Astrocyte (in vitro differentiated cells and primary cell): ENCODE measurements at regions not wholly inside any gene's neighbourhood (a gene's known extent, or its start where the extent isn't known, plus 50 kb on each side); places are given as distances from the start of the nearest gene placed in this dataset.
A peak's percentile ranks its signal among the peaks of the same experiment; 100 is the strongest.

Source experiments
- DNase-seq: peaks from one replicate; pipeline ENCODE4 v3.0.0-alpha.2; 2010; ENCODE audit warnings: low read depth
- FAIRE-seq: peaks from 2 replicates; lab custom pipeline; 2011; peaks lifted over from hg19 to GRCh38; lab: Jason Lieb, UNC
- H2AFZ ChIP-seq: 2 replicates; pipeline ENCODE4 v1.6.0; 2012; ENCODE audit warnings: low read depth, low read length, inconsistent platforms
- H3K27ac ChIP-seq: 2 replicates; pipeline ENCODE4 v1.5.1; 2011; ENCODE audit warnings: low read depth, low read length, inconsistent platforms
- H3K27me3 ChIP-seq: 2 replicates; pipeline ENCODE4 v1.6.0; 2011; ENCODE audit warnings: low read length, inconsistent platforms; ENCODE audit not compliant: insufficient read depth
- H3K36me3 ChIP-seq: 2 replicates; pipeline ENCODE4 v1.5.1; 2011; ENCODE audit warnings: low read length, inconsistent platforms; ENCODE audit not compliant: insufficient read depth
- H3K4me1 ChIP-seq: 2 replicates; pipeline ENCODE4 v1.5.1; 2011; ENCODE audit warnings: low read length, inconsistent platforms; ENCODE audit not compliant: insufficient read depth
- H3K4me2 ChIP-seq: 2 replicates; pipeline ENCODE4 v1.6.0; 2012; ENCODE audit warnings: low read length, inconsistent platforms
- H3K4me3 ChIP-seq: 2 replicates; pipeline ENCODE4 v1.5.1; 2011; ENCODE audit warnings: low read depth, mild to moderate bottlenecking, low read length, inconsistent platforms; ENCODE audit not compliant: insufficient read depth
- H3K79me2 ChIP-seq: 2 replicates; pipeline ENCODE4 v1.6.0; 2012; ENCODE audit warnings: mild to moderate bottlenecking, low read length, inconsistent platforms; ENCODE audit not compliant: insufficient read depth
- H3K9ac ChIP-seq: 2 replicates; pipeline ENCODE4 v1.6.0; 2012; ENCODE audit warnings: mild to moderate bottlenecking, low read length, inconsistent platforms
- H3K9me3 ChIP-seq: 2 replicates; pipeline ENCODE4 v1.5.1; 2012; ENCODE audit warnings: low read depth, mild to moderate bottlenecking, low read length, inconsistent platforms; ENCODE audit not compliant: insufficient read depth
- H4K20me1 ChIP-seq: 2 replicates; pipeline ENCODE4 v1.6.0; 2012; ENCODE audit warnings: low read length, inconsistent platforms; ENCODE audit not compliant: insufficient read depth
- H3K27ac Mint-ChIP-seq: one replicate; pipeline ENCODE4 v1.8.0; 2021; ENCODE audit warnings: mild to moderate bottlenecking, mixed read lengths; ENCODE audit not compliant: unreplicated experiment
- H3K27me3 Mint-ChIP-seq: one replicate; pipeline ENCODE4 v1.8.0; 2021; ENCODE audit warnings: low read depth, mixed read lengths; ENCODE audit not compliant: unreplicated experiment
- H3K36me3 Mint-ChIP-seq: one replicate; pipeline ENCODE4 v1.8.0; 2021; ENCODE audit warnings: low read depth, mixed read lengths; ENCODE audit not compliant: unreplicated experiment
- H3K4me1 Mint-ChIP-seq: one replicate; pipeline ENCODE4 v1.8.0; 2021; ENCODE audit warnings: low read depth, mixed read lengths; ENCODE audit not compliant: unreplicated experiment
- H3K4me3 Mint-ChIP-seq: one replicate; pipeline ENCODE4 v1.8.0; 2021; ENCODE audit warnings: mild to moderate bottlenecking, moderate library complexity, mixed read lengths; ENCODE audit not compliant: unreplicated experiment
- H3K9me3 Mint-ChIP-seq: one replicate; pipeline ENCODE4 v1.8.0; 2021; ENCODE audit warnings: mild to moderate bottlenecking, mixed read lengths; ENCODE audit not compliant: unreplicated experiment
- CTCF ChIP-seq: IDR thresholded peaks from 2 replicates; pipeline ENCODE4 v1.5.1; 2011; ENCODE audit warnings: low read depth, mild to moderate bottlenecking, inconsistent platforms, low read length, moderate library complexity; ENCODE audit not compliant: insufficient read depth
- EZH2 ChIP-seq: IDR thresholded peaks from 2 replicates; pipeline ENCODE4 v1.6.1; 2012; ENCODE audit warnings: mild to moderate bottlenecking, low read length, inconsistent platforms; ENCODE audit not compliant: insufficient read depth

GRCh38 chr18:68330658-68331057 is 384.2 kb downstream of the TMX3 start:
- FAIRE-seq (no peak), DNase-seq (no peak)
- H3K9me3 ChIP-seq: no peaks in the 10 kb centered on the region
- Mint-ChIP-seq H3K4me1 (no peaks in the 10 kb centered on the region), H3K27ac (no peak overlapping the region), H3K9me3 (peaks cover 1% of the 10 kb centered on the region), H3K36me3 (no peaks in the 10 kb centered on the region), H3K4me3 (no peak overlapping the region), H3K27me3 (no peaks in the 10 kb centered on the region)
- no peak overlapping the region for H3K9ac ChIP-seq
- H3K36me3 ChIP-seq: no peaks in the 10 kb centered on the region
- no peaks in the 10 kb centered on the region for H3K27me3 ChIP-seq
- no peaks in the 10 kb centered on the region for H3K79me2 ChIP-seq
- no peak overlapping the region for H3K4me2 ChIP-seq
- H3K4me3 ChIP-seq: no peak overlapping the region
- no peak overlapping the region for H2AFZ ChIP-seq
- no peaks in the 10 kb centered on the region for H4K20me1 ChIP-seq
- H3K27ac ChIP-seq: no peak overlapping the region
- TF ChIP-seq EZH2: no peak
- H3K4me1 ChIP-seq: no peaks in the 10 kb centered on the region

DNA sequence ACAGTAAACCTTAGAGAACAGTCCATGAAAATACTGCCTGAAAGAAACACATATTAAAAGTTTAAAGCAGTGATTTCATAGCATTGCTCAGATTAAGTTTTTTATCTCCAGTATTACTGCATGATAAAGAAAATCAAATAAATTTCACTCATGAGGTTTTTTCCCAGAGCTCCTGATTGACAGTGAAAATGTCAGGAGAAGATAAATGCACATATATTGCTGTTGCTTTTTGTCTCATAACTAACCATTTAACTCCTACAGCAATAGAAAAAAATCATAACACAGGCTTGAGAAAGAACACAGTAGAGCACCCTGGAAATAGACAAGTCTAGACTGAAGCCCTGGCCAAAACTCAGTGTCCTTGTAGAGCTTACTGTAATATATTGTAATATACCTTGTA is 391.0 kb downstream of the TMX3 start:
- Mint-ChIP-seq H3K27ac (no peak overlapping the region), H3K4me1 (no peaks in the 10 kb centered on the region), H3K4me3 (no peak overlapping the region), H3K27me3 (no peaks in the 10 kb centered on the region), H3K9me3 (no peaks in the 10 kb centered on the region), H3K36me3 (no peaks in the 10 kb centered on the region)
- no peaks in the 10 kb centered on the region for H3K4me1 ChIP-seq
- no peaks in the 10 kb centered on the region for H3K79me2 ChIP-seq
- no peak for FAIRE-seq
- H3K27ac ChIP-seq: no peak overlapping the region
- no peaks in the 10 kb centered on the region for H4K20me1 ChIP-seq
- no peaks in the 10 kb centered on the region for H3K36me3 ChIP-seq
- no peak overlapping the region for H2AFZ ChIP-seq
- H3K4me3 ChIP-seq: no peak overlapping the region
- no peak for TF ChIP-seq CTCF
- TF ChIP-seq EZH2: no peak
- H3K9me3 ChIP-seq: no peaks in the 10 kb centered on the region
- no peaks in the 10 kb centered on the region for H3K27me3 ChIP-seq
- no peak overlapping the region for H3K4me2 ChIP-seq
- no peak for DNase-seq
- no peak overlapping the region for H3K9ac ChIP-seq

GRCh38 chr18:68316636-68317035 is 398.3 kb downstream of the TMX3 start:
- Histone ChIP-seq H3K4me2 (peak overlapping the region; percentile 78), H3K79me2 (no peaks in the 10 kb centered on the region), H3K9ac (peak overlapping the region; percentile 55), H3K27me3 (no peaks in the 10 kb centered on the region), H3K4me3 (peak overlapping the region; percentile 36), H3K9me3 (no peaks in the 10 kb centered on the region), H2AFZ (peak overlapping the region; percentile 54), H4K20me1 (no peaks in the 10 kb centered on the region), H3K36me3 (no peaks in the 10 kb centered on the region), H3K4me1 (no peaks in the 10 kb centered on the region), H3K27ac (no peak overlapping the region)
- Mint-ChIP-seq H3K27ac (no peak overlapping the region), H3K4me1 (peaks cover 5% of the 10 kb centered on the region), H3K27me3 (no peaks in the 10 kb centered on the region), H3K4me3 (no peak overlapping the region), H3K36me3 (no peaks in the 10 kb centered on the region), H3K9me3 (no peaks in the 10 kb centered on the region)
- peak; percentile 91 for FAIRE-seq
- TF ChIP-seq EZH2 (no peak), CTCF (no peak)
- peak; percentile 25 for DNase-seq
